Loucy (cell line): ENCODE measurements at regions not wholly inside any gene's neighbourhood (a gene's known extent, or its start where the extent isn't known, plus 50 kb on each side); places are given as distances from the start of the nearest gene placed in this dataset.

Experiments used
- H2AFZ ChIP-seq: fragments of 200-600 bp; sonication (generic); 2 replicates; pipeline ENCODE4 v1.6.0; 2016; ENCODE audit warnings: antibody characterized with exemption, mild to moderate bottlenecking, low read length, moderate library complexity
- H3F3A ChIP-seq: fragments of 200-600 bp; 2 replicates; pipeline ENCODE4 v1.6.0; 2016; ENCODE audit warnings: antibody characterized with exemption, low read depth, mild to moderate bottlenecking
- H3K27me3 ChIP-seq: fragments of 200-600 bp; sonication (generic); 2 replicates; pipeline ENCODE4 v1.6.1; 2014; ENCODE audit warnings: low read length, mild to moderate bottlenecking; ENCODE audit not compliant: insufficient read depth, poor library complexity, severe bottlenecking
- H3K36me3 ChIP-seq: fragments of 200-600 bp; sonication (generic); 2 replicates; pipeline ENCODE4 v1.6.1; 2016; ENCODE audit warnings: low read length; ENCODE audit not compliant: insufficient read depth
- H3K4me1 ChIP-seq: fragments of 200-600 bp; sonication (generic); 2 replicates; pipeline ENCODE4 v1.5.1; 2014; ENCODE audit warnings: low read length, mild to moderate bottlenecking; ENCODE audit not compliant: insufficient read depth, poor library complexity, severe bottlenecking
- H3K4me2 ChIP-seq: fragments of 200-600 bp; sonication (generic); 2 replicates; pipeline ENCODE4 v1.6.0; 2014; ENCODE audit warnings: antibody characterized with exemption, low read length, low read depth, mild to moderate bottlenecking; ENCODE audit not compliant: poor library complexity, severe bottlenecking
- H3K4me3 ChIP-seq: fragments of 200-600 bp; sonication (generic); 2 replicates; pipeline ENCODE4 v1.5.1; 2014; ENCODE audit warnings: low read length, mild to moderate bottlenecking, mixed read lengths; ENCODE audit not compliant: poor library complexity, severe bottlenecking
- H3K79me2 ChIP-seq: fragments of 200-600 bp; sonication (generic); 2 replicates; pipeline ENCODE4 v1.6.1; 2014; ENCODE audit warnings: low read length; ENCODE audit not compliant: insufficient read depth
- H3K9ac ChIP-seq: fragments of 200-600 bp; sonication (generic); 2 replicates; pipeline ENCODE4 v1.6.0; 2014; ENCODE audit warnings: mild to moderate bottlenecking, low read depth, low read length, moderate library complexity; ENCODE audit not compliant: poor library complexity, severe bottlenecking
- H3K9me2 ChIP-seq: fragments of 200-600 bp; sonication (generic); replicated peaks from 2 replicates; pipeline ENCODE4 v1.6.1; 2016; ENCODE audit warnings: low read depth, low read length, mixed read lengths
- H3K9me3 ChIP-seq: fragments of 200-600 bp; sonication (generic); 2 replicates; pipeline ENCODE4 v1.6.1; 2014; ENCODE audit warnings: mild to moderate bottlenecking, antibody characterized with exemption, low read length, low read depth; ENCODE audit not compliant: insufficient read depth
- H4K20me1 ChIP-seq: fragments of 200-600 bp; sonication (generic); 2 replicates; pipeline ENCODE4 v1.6.0; 2014; ENCODE audit warnings: antibody characterized with exemption, low read length, mild to moderate bottlenecking; ENCODE audit not compliant: insufficient read depth, poor library complexity, severe bottlenecking
- CTCF ChIP-seq: fragments of 200-600 bp; sonication (generic); conservative IDR thresholded peaks from 2 replicates; pipeline ENCODE4 v1.5.1; 2014; ENCODE audit warnings: mild to moderate bottlenecking, antibody characterized with exemption, low read length
- EZH2phosphoT487 ChIP-seq: fragments of 200-600 bp; IDR thresholded peaks from 2 replicates; pipeline ENCODE4 v1.6.1; 2018; ENCODE audit warnings: antibody characterized with exemption, mild to moderate bottlenecking, moderate library complexity, borderline replicate concordance

DNA sequence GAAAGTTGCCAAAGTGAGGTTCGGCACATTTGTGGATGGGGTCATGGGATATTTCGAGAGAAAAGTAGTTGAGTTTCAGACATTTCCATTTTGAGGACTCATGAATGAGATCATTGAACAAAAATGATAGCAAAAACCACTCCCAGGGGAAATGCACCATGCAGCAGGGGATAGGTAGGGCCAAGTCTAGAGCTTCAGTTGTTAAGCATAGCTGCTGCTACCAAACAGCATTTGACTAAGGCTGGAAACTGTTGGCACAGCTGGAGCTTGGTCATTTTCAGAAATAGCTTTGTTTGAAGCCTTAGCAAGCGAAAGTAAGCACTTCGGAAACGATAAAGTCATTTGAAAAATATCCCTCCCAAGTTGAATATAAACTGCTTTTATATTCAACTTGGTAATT, 431.8 kb downstream of the SOCS6 start:
- H3F3A ChIP-seq, result peaks cover 6% of the 10 kb centered on the region
- TF ChIP-seq EZH2phosphoT487 (no peak), CTCF (no peak)
- H3K36me3 ChIP-seq, result no peaks in the 10 kb centered on the region
- H2AFZ ChIP-seq, result no peak overlapping the region
- no peaks in the 10 kb centered on the region for H4K20me1 ChIP-seq
- no peaks in the 10 kb centered on the region for H3K9me3 ChIP-seq
- H3K4me3 ChIP-seq, result no peak overlapping the region
- no peaks in the 10 kb centered on the region for H3K79me2 ChIP-seq
- no peak overlapping the region for H3K4me2 ChIP-seq
- no peaks in the 10 kb centered on the region for H3K27me3 ChIP-seq
- H3K4me1 ChIP-seq, result peaks cover 28% of the 10 kb centered on the region
- H3K9ac ChIP-seq, result no peak overlapping the region
- no peaks in the 10 kb centered on the region for H3K9me2 ChIP-seq

DNA sequence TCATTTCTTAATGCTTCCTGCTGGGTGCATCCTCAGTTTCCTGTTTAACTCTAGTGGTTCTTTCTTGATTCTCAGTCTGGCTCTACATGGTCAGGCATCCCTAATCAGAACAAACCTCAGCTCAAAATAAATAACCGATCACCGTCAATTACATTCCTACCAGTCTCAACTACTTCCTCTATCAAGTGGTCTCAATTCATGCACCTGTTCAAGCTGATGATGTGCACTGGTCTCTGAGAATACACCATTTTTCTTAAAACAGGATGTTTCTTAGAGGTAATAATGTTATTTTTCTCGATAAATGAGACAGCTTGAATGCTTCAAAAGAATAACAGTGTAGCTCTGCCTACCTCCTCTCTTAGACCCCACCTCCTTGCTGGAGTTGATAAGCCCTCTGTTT, 420.9 kb downstream of the SOCS6 start:
- Histone ChIP-seq H3K4me3 (no peak overlapping the region), H3K4me2 (no peak overlapping the region), H3F3A (no peaks in the 10 kb centered on the region), H3K36me3 (no peaks in the 10 kb centered on the region), H3K9ac (no peak overlapping the region), H2AFZ (no peak overlapping the region), H4K20me1 (no peaks in the 10 kb centered on the region), H3K9me3 (no peaks in the 10 kb centered on the region; the same call in 1 of the 2 replicates), H3K4me1 (peaks cover 3% of the 10 kb centered on the region), H3K79me2 (no peaks in the 10 kb centered on the region), H3K9me2 (no peaks in the 10 kb centered on the region), H3K27me3 (no peaks in the 10 kb centered on the region)
- TF ChIP-seq CTCF (no peak), EZH2phosphoT487 (no peak)

GRCh38 chr18:70709144-70709543, 420.3 kb downstream of the SOCS6 start:
- Histone ChIP-seq H3K9ac (no peak overlapping the region), H3K4me1 (peaks cover 3% of the 10 kb centered on the region), H3F3A (no peaks in the 10 kb centered on the region), H3K4me2 (no peak overlapping the region), H3K27me3 (no peaks in the 10 kb centered on the region), H3K4me3 (no peak overlapping the region), H3K9me2 (no peaks in the 10 kb centered on the region), H3K36me3 (no peaks in the 10 kb centered on the region), H4K20me1 (no peaks in the 10 kb centered on the region), H2AFZ (no peak overlapping the region), H3K9me3 (no peaks in the 10 kb centered on the region; the same call in 1 of the 2 replicates), H3K79me2 (no peaks in the 10 kb centered on the region)
- TF ChIP-seq EZH2phosphoT487 (no peak), CTCF (no peak)
